AG04449 (cell line): ENCODE measurements at regions not wholly inside any gene's neighbourhood (a gene's known extent, or its start where the extent isn't known, plus 50 kb on each side); places are given as distances from the start of the nearest gene placed in this dataset.

Experiments used
- CTCF ChIA-PET: fragments of 350-600 bp; formaldehyde crosslinking; extraction: SDS; loops from one replicate; lab custom pipeline; 2021; ENCODE audit warnings: antibody characterized with exemption; lab: Yijun Ruan, JAX
- POLR2A ChIA-PET: fragments of 400-600, 350-600 bp; formaldehyde crosslinking; extraction: SDS; loops from one replicate; lab custom pipeline; 2020; ENCODE audit warnings: antibody characterized with exemption, inconsistent platforms; lab: Yijun Ruan, JAX
- DNase-seq: peaks from one replicate; pipeline ENCODE4 v3.0.0-alpha.2; 2010; ENCODE audit warnings: low read depth, low spot score
- H3K4me3 ChIP-seq: 2 replicates; pipeline ENCODE4 v1.5.1; 2011; ENCODE audit warnings: low read depth, mild to moderate bottlenecking, control low read depth, low read length
- CTCF ChIP-seq: IDR thresholded peaks from one replicate; pipeline ENCODE4 v1.5.1; 2011; ENCODE audit warnings: mild to moderate bottlenecking, moderate library complexity, low read length, control low read depth, inconsistent platforms; ENCODE audit not compliant: insufficient read depth; ENCODE audit errors: missing control alignments

DNA sequence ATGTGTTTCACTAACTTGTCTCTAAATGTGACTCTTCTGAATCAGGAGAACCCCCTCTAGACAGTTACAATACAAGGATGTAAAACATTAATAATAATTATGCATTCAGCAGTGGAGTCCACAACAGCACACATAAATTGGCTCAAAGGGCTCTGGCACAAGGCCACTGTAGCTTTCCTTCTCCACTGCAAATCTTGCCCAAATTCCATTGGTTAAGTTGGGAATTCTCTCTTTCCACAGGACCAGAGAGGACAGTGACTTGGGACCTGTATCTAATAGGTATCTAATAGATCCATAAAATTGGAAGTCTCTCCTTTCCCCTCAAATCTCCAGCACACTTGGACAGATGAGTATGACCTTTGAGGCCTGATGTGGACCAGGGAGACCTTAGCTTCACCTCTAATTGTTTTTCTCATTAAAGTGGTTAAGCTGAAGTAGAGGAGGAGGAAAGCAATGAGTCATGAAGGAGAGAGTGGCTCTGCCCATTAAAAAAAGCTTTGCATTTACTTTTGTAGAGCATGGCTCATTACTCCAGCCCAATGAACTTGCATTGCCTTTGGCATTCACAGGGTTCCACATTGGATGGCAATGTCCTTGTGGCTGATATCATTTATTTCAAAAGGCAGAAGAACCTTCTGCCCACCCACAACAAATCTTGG, 72.3 kb upstream of the SH3RF1 start:
- no peak for DNase-seq
- ChIA-PET POLR2A (interaction anchor here (1.0 kb wide), 1 partner anchor 20 kb away, joined by 3 read pairs; no protein-coding TSS in a partner anchor), CTCF (interaction anchor here (0.5 to 1.6 kb wide), 2 partner anchors 9 to 178 kb away, joined by 3 read pairs; no protein-coding TSS in a partner anchor)
- TF ChIP-seq CTCF: no peak
- no peak overlapping the region for H3K4me3 ChIP-seq

DNA sequence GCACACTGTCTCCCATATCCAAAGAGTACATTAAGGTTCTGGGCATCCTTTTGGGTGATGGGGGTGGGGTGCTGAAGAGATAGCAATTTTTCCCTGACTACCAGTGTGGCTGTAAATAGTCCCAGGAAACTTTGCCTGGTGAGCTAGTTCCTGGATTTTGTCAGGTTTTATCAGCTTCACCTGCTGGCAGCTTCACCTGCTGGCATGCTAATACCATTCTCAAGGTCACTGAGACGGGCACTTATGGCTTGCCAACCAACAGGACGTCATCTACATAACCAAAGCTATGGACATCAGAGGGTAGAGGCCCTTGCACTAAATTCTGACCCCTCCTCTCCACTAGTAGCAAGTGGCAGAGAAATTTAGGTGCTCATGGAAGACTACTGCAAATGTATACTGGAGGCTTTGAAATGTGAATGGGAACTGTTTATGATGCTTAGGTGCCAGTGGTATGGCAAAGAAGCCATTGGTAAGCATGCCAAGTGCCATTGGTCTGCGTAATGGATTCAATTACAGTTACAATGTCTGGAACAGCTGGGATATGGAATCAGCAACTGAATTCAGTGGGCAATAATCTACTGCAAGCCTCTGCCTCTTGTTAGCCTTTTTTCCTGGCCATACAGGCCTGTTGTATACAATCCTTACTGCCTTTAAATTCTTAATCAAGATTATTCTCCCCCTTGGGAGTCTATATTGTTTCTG, 71.6 kb upstream of the SH3RF1 start:
- no peak for TF ChIP-seq CTCF
- POLR2A ChIA-PET: interaction anchor here (0.7 kb wide), 1 partner anchor 272 kb away, joined by 3 read pairs; no protein-coding TSS in a partner anchor
- H3K4me3 ChIP-seq: no peak overlapping the region
- CTCF ChIA-PET: interaction anchor here (0.9 to 1.6 kb wide), 3 partner anchors 10 to 346 kb away, joined by 3 to 4 read pairs (median 3); no protein-coding TSS in a partner anchor
- DNase-seq: no peak

DNA sequence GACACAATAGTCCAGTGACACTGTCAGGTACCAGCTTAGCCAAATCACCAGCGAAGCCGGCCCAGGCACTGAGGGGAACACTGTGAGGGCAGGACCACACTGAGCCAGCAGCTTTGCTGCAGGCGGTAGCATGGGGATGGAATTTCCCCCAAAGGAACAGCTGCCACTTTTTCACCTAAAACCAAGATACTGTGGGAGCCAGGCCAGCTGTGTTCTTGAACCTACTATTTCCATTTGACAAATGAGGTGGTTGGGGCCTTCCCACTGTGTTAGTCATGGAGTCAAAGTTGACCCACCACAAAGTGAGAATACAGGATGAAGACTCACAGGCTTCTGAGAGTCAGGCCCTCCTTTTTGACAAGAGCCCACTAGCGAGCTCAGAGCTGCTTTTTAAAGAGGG, 70.7 kb upstream of the SH3RF1 start:
- CTCF ChIA-PET: interaction anchor here (0.5 to 1.2 kb wide), 3 partner anchors 8 to 346 kb away, joined by 3 to 4 read pairs (median 3); no protein-coding TSS in a partner anchor
- DNase-seq: no peak
- TF ChIP-seq CTCF: no peak
- no peak overlapping the region for H3K4me3 ChIP-seq
- POLR2A ChIA-PET: interaction anchor here (0.6 to 0.7 kb wide), 2 partner anchors 71 to 271 kb away, joined by 3 read pairs; partner anchors contain the start of gene SH3RF1

GRCh38 chr4:169340834-169341233, 70.1 kb upstream of the SH3RF1 start:
- ChIA-PET CTCF (interaction anchor here (0.9 kb wide), 1 partner anchor 316 kb away, joined by 3 read pairs; no protein-coding TSS in a partner anchor), POLR2A (interaction anchor here (0.6 kb wide), 1 partner anchor 70 kb away, joined by 3 read pairs; the partner anchor contains the start of gene SH3RF1)
- no peak overlapping the region for H3K4me3 ChIP-seq
- no peak for TF ChIP-seq CTCF
- no peak for DNase-seq

GRCh38 chr4:169338241-169338640, 67.5 kb upstream of the SH3RF1 start:
- no peak overlapping the region for H3K4me3 ChIP-seq
- CTCF ChIA-PET: interaction anchor here (2.2 kb wide), 1 partner anchor 147 kb away, joined by 7 read pairs; no protein-coding TSS in a partner anchor
- DNase-seq: peak; percentile 63
- POLR2A ChIA-PET: interaction anchor here (1.1 to 2.1 kb wide), 2 partner anchors 69 to 268 kb away, joined by 4 to 9 read pairs; no protein-coding TSS in a partner anchor
- TF ChIP-seq CTCF: no peak
